HG03432 (cell line): ENCODE measurements at regions not wholly inside any gene's neighbourhood (a gene's known extent, or its start where the extent isn't known, plus 50 kb on each side); places are given as distances from the start of the nearest gene placed in this dataset.

Experiments used
- ATAC-seq: cut with Tn5 transposase; IDR thresholded peaks from one replicate; pipeline ENCODE4 v1.9.1; 2021; ENCODE audit warnings: mild to moderate bottlenecking, moderate library complexity; ENCODE audit not compliant: unreplicated experiment

GRCh38 chr12:13451776-13452175 lies 255.2 kb downstream of the EMP1 start:
- ATAC-seq, result no peak

DNA sequence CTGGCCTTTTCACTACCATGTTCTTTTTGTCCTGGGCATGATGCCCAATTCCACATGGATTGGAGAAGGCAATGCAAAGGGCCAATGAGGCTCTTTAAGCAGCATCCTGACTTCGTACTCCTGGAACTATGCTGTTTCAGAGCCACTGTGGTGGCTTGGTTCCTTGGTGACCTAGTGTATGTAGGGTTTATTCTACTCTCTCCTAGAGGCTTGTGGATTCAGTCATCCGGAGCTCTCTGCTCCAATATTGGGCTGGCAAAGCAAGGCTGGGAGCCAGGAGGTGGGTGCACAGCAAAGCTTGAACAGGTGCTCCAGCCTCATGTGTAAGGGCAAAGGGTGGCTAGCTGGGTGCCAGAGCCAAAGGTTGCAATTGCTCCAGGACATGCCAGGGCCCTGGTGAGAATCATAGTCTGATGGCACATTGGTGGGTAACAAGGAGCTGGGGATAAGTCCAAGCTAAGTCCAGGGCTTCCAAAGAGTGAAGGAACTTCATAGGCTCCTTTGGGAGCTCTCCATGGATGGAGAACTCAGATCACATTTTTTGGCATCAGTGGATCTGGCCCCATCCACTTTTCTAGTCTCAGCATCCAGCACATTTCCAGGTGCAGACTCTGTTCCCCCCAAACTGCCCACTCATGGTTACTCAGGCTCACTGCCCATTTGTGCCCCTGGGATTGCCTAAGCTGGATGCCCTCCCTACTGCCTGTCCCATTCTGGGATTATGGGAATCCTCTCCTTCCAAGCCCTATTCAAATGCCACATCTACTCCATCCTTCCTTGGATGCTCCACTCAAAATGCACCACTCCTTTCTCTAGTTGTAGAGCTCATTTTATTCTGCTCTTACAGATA lies 253.9 kb downstream of the EMP1 start:
- ATAC-seq, result no peak

- ATAC-seq, result no peak
Observed at GRCh38 chr12:13444076-13444475, 247.6 kb downstream of the EMP1 start.

DNA sequence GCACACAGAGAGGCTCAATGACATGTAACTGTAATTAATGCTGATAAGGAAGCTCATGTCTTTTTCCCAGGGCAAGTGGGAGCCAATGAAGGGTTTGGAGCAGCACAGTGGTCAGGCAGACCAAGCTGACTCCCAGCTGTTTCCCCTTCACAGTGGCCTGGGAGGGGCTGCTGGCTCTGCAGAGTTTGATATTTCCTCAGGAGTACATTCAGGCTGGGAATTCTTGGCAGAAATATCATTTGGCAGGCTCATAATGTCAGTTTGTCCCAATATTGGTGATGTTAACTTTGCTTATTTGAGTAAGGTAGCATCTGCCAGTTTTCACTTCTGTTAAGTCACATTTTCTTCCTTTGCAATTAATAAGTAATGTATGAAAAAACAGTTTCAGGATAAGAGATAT lies 247.0 kb downstream of the EMP1 start:
- no peak for ATAC-seq

- ATAC-seq, result no peak
Observed at GRCh38 chr12:13443028-13443427, 246.5 kb downstream of the EMP1 start.

- no peak for ATAC-seq
Observed at GRCh38 chr12:13442457-13442856, 245.9 kb downstream of the EMP1 start.

- no peak for ATAC-seq
Observed at GRCh38 chr12:13440844-13441243, 244.3 kb downstream of the EMP1 start.

DNA sequence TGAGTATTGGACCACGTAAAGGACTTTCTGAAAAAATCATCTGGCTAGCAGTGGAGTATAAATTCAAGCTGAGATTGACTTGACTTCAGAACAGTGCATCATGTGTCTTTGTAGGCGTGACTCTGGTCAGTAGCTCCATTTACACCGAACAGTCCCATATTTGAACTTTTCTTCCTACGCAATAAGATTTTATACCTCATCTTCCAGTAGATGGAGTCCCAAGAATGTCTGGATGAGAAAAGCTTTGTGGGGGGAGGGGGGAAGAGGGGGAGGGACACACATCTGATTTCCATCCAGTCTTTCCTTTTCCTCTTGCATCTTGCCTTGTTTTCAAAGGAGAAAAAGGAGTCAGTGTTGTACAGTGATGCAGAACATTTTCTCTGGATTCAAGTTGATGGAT lies 241.0 kb downstream of the EMP1 start:
- ATAC-seq, result no peak

- ATAC-seq, result no peak
Observed at GRCh38 chr12:13436696-13437391, 240.3 kb downstream of the EMP1 start.

DNA sequence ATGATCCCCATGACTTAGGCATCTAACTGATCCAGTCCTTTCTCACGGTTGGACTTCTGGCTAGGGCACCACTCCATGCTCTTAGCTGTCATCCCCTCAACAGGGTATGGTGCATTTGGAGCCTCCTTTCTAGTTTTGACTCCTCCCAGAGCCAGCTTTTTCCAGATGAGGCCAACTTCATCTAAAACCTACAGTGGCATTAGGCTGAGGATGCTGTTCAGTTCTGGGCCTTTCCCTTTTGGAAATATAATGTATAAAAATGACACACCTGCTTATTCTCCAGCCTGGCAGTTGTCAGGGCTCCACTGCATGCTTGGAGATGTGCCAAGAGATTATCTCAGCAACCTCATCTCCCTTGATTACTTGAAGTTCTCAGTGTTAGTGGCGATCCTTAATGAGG lies 239.7 kb downstream of the EMP1 start:
- no peak for ATAC-seq

DNA sequence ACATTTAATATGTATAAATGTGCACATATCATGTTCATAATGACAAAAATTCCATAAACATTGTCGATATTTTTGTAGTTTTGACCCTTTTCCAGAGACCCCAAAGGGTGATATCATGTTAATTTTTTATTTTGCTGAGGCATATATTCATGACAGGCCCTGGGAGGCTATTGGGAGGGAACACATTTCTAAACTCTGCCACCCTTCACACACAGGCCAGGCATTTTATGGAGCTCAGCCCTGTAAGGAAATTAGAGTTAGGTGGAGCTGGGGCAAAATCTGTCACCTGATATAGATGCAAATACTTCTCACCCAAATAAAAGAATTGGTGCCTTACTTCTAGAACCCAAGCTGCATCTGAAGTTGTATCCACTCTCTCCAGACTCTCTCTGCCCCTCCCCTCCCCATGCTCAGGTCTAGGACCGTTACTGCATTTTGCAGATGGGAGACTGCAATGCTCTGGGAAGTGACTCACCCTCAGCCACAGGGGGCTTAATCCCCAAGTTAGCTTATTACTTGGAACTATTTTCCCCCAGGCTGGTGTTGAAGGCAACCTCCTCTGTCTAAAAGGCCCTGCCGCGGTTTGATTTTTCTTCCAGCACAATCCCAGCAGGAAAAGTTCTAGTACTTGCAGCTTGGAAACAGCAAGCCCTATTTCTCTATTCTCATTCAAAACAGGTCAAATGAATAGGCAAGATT lies 238.9 kb downstream of the EMP1 start:
- no peak for ATAC-seq

DNA sequence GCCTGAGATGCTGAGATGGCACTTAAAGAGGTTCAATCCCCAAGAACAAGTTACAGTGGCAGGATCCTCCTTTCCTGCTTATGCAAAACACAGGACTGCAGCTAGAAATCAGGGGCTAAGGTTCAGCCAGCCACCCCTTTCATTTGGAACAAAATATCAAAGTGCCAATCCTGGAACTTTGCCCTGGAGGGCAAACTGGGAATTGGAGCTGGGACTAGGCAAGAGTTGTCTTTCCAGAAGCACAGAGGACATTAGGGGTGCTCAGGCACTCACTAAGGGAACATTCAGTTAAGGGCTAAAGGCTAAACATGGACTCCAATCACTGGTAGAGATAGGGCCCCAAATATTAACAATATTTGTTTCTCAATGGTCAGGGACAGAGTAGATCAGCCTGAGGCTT lies 237.2 kb downstream of the EMP1 start:
- ATAC-seq, result no peak

DNA sequence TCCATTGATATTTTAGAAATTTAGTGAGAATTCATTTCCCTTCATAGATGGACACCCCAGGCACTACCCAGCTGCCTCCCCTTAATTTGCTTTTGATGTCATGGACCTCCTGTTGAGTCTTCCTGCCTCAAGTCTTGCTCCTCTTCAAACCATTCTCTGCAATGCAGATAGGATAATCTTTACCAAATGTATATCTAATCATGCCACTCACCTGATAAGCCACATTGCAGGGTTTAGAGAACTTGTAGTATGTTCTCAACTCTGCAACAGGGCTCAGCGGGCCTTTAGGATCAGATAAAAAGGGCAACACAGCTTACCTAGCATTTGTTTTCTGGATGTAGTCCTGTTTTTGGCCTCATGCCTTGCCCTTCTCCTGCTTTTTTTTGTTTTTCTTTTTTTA lies 234.5 kb downstream of the EMP1 start:
- ATAC-seq, result no peak

- no peak for ATAC-seq
Observed at GRCh38 chr12:13428538-13429265, 232.2 kb downstream of the EMP1 start.

DNA sequence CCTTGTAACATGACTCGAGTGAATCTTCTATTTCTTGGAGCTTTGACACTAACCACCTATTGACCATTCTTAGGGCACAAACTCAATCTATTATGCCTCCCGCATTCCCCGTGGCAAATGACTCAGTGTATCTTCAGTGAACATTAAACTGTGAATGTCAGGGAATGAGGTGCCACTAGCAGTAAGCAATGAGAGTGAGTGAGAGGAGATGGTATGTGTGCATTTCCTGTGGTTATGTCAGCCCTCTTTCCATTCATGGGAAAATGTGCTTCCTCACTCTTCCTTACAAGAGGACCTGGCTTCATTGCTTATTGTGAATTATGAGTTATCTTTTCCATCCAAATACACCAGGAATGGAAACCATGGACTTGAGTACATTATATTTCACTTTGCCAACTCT lies 229.2 kb downstream of the EMP1 start:
- no peak for ATAC-seq

DNA sequence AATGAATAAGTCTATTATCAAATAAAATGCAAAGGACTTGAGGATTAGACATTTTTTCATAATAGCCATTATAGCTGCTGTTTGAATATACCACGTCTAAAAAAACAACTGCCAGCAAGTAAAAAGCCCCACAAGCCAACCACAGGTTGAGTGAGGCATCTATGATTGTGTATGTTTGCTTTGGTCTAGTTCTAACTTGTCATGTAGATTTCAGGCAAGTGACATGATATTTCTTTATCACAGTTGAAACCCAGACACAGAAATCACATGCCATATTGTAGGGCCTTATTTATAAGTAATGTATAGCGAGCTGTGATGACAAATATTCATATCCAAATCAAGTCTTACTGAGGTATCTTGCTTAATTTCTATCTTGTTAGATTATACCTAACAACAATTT lies 225.8 kb downstream of the EMP1 start:
- ATAC-seq, result no peak

DNA sequence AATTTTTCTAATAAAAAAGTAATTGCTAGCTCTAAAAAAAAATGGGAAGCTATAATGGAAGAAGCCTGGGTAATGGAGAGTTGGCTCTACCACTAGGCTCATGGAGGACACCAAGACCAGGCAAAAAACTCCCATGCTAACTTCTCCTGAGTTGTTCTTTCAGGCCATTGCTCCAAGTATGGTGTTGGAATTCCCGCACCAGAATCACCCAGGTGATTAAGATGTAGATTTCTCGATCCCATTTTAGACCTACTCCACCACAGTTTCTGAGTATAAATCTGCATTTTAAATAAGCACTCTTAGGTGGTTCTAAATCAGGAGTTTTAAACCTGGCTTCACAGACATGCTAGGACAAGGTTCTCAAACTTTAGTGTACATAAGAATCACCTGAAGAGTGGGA lies 221.0 kb downstream of the EMP1 start:
- no peak for ATAC-seq

GRCh38 chr12:13411287-13411686 lies 214.8 kb downstream of the EMP1 start:
- no peak for ATAC-seq

DNA sequence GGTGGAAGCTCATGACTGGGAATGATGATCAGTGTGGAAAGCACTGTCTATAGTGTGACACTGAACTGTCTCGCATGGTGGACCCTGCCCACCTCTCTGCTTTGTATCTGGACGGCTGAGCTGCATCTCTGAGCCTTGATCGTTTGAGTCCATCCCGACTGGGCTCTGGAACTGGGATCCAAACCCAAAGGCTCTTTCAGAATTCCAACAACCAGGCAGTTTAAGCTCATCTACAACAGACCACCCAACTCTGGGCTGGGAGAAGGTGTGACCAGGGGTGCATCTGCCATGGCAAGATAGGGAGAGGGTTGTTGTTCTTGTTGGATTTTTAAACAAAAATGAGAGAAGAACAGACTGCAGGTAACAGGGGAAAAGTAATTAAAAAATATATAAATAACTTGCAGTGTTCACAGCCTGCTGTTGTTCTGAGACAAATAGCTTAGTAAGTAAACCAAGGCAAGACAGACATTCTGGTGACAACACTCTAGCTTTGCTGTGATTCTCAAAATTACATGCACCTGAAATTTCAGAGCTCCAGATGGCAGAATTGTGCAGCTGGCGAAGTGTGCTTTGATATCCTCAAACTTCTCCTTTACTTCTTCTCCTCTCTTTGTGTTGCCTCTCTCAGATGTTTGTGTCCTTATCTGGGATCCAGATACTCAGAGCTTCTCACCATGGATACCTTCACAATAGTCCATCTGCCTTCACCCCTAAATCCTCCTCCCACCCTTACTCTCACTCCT lies 209.6 kb downstream of the EMP1 start:
- ATAC-seq, result no peak

GRCh38 chr12:13404631-13405473 lies 208.3 kb downstream of the EMP1 start:
- ATAC-seq, result no peak
